ENCODE measurements at regions not wholly inside any gene's neighbourhood (a gene's known extent, or its start where the extent isn't known, plus 50 kb on each side); places are given as distances from the start of the nearest gene placed in this dataset.
"Not testable (repeated sequence)": the region's sequence is repeated elsewhere in the genome, so short reads cannot be mapped to it uniquely, and the experiment has no call there.

- H3K27me3 ChIP-seq, result no peaks in the 10 kb centered on the region
- H3K4me3 ChIP-seq, result no peak overlapping the region
- H3K4me1 ChIP-seq (replicated peaks in 1 of 2), result no peaks in the 10 kb centered on the region
- DNase-seq, result no peak
- intact Hi-C loops (cut with DNase I), result no loop called here
- H3K27ac ChIP-seq, result no peak overlapping the region
- 75 to 91% (median 89%) methylated on average over 1 of the region's 1 CpG for WGBS, 4 donors
- TF ChIP-seq CTCF (IDR thresholded peaks at IDR 0.05) (no peak), POLR2A (IDR thresholded peaks at IDR 0.05) (no peak)
- H3K9me3 ChIP-seq (replicated peaks in 1 of 3), result no peaks in the 10 kb centered on the region
- no peaks in the 10 kb centered on the region for H3K36me3 ChIP-seq (replicated peaks in 1 of 2)
These were observed 142.3 kb upstream of the CDH7 start for GRCh38 chr18:65608471-65608870.

GRCh38 chr18:65607161-65607560 lies 143.7 kb upstream of the CDH7 start:
- Histone ChIP-seq H3K9me3 (replicated peaks in 1 of 3) (no peaks in the 10 kb centered on the region), H3K27ac (no peak overlapping the region), H3K36me3 (replicated peaks in 1 of 2) (no peaks in the 10 kb centered on the region), H3K4me1 (replicated peaks in 1 of 2) (no peaks in the 10 kb centered on the region), H3K4me3 (no peak overlapping the region), H3K27me3 (no peaks in the 10 kb centered on the region)
- DNase-seq, result no peak
- 87 to 92% (median 90%) methylated on average over 3 of the region's 3 CpGs for WGBS, 4 donors
- intact Hi-C loops (cut with DNase I), result no loop called here
- no peak for TF ChIP-seq POLR2A (IDR thresholded peaks at IDR 0.05)
- no peak for TF ChIP-seq CTCF (IDR thresholded peaks at IDR 0.05)

- Histone ChIP-seq H3K4me3 (no peak overlapping the region), H3K9me3 (replicated peaks in 1 of 3) (no peaks in the 10 kb centered on the region), H3K27me3 (no peaks in the 10 kb centered on the region), H3K36me3 (replicated peaks in 1 of 2) (no peaks in the 10 kb centered on the region), H3K4me1 (replicated peaks in 1 of 2) (no peaks in the 10 kb centered on the region), H3K27ac (no peak overlapping the region)
- intact Hi-C loops (cut with DNase I), result no loop called here
- DNase-seq, result no peak
- TF ChIP-seq CTCF (IDR thresholded peaks at IDR 0.05) (no peak), POLR2A (IDR thresholded peaks at IDR 0.05) (no peak)
- WGBS, 4 donors, result 57 to 73% (median 60%) methylated on average over 3 of the region's 3 CpGs
These were observed 144.2 kb upstream of the CDH7 start for GRCh38 chr18:65606551-65607130.

- H3K4me1 ChIP-seq (replicated peaks in 1 of 2); H3K27me3 ChIP-seq; H3K4me3 ChIP-seq; intact Hi-C loops (cut with DNase I); H3K9me3 ChIP-seq (replicated peaks in 1 of 3); H3K27ac ChIP-seq; DNase-seq; H3K36me3 ChIP-seq (replicated peaks in 1 of 2): not testable (repeated sequence)
- 80 to 95% (median 92%) methylated on average over 2 to 30 of the region's 30 CpGs for WGBS, 4 donors
These were observed 145.5 kb upstream of the CDH7 start for GRCh38 chr18:65605352-65605751.

DNA sequence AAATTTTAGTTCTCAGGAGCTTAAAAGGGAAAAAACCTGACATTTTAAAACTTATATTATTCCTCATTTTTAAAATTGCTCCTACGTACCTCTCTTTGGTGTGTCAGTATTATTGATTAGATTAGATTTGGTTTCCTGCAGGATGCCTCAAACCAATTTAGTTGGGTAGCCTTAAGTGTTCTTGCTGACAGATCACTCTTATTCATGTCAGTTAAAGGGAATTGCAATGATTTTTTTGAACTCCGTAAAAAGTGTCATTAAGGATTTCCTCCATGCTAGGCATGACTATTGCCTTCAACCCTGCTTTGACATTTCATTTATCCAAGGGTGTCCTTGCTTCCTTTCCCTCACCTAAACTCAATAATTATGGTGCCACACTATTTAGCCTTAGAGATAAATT lies 149.0 kb upstream of the CDH7 start:
- Histone ChIP-seq H3K27me3 (no peaks in the 10 kb centered on the region), H3K9me3 (replicated peaks in 1 of 3) (no peaks in the 10 kb centered on the region), H3K27ac (no peak overlapping the region), H3K36me3 (replicated peaks in 1 of 2) (no peaks in the 10 kb centered on the region), H3K4me3 (no peak overlapping the region), H3K4me1 (replicated peaks in 1 of 2) (no peaks in the 10 kb centered on the region)
- TF ChIP-seq POLR2A (IDR thresholded peaks at IDR 0.05) (no peak), CTCF (IDR thresholded peaks at IDR 0.05) (no peak)
- WGBS, 4 donors, result 63 to 75% (median 67%) methylated on average over 2 of the region's 2 CpGs
- DNase-seq, result no peak
- intact Hi-C loops (cut with DNase I), result no loop called here

Data from adrenal gland (tissue), 9 donors.